ENCODE measurements at regions not wholly inside any gene's neighbourhood (a gene's known extent, or its start where the extent isn't known, plus 50 kb on each side); places are given as distances from the start of the nearest gene placed in this dataset.

GRCh38 chr18:37662546-37663339 lies 97.1 kb upstream of the CELF4 start:
- DNase-seq (ENCODE audit: extremely low read depth, low read depth, low spot score) = no peak

- no peak for DNase-seq (ENCODE audit: extremely low read depth, low read depth, low spot score)
Measured at GRCh38 chr18:37662099-37662498, 96.5 kb upstream of the CELF4 start.

- no peak for DNase-seq (ENCODE audit: extremely low read depth, low read depth, low spot score)
Measured at GRCh38 chr18:37661478-37661877, 95.9 kb upstream of the CELF4 start.

- DNase-seq (ENCODE audit: extremely low read depth, low read depth, low spot score) = no peak
Measured at GRCh38 chr18:37661061-37661460, 95.5 kb upstream of the CELF4 start.

- DNase-seq (ENCODE audit: extremely low read depth, low read depth, low spot score) = no peak
Measured at GRCh38 chr18:37660658-37661057, 95.1 kb upstream of the CELF4 start.

- DNase-seq (ENCODE audit: extremely low read depth, low read depth, low spot score) = no peak
Measured at GRCh38 chr18:37659906-37660305, 94.3 kb upstream of the CELF4 start.

- no peak for DNase-seq (ENCODE audit: extremely low read depth, low read depth, low spot score)
Measured at GRCh38 chr18:37658894-37659293, 93.3 kb upstream of the CELF4 start.

- no peak for DNase-seq (ENCODE audit: extremely low read depth, low read depth, low spot score)
Measured at GRCh38 chr18:37657493-37657892, 91.9 kb upstream of the CELF4 start.

- DNase-seq (ENCODE audit: extremely low read depth, low read depth, low spot score) = no peak
Measured at GRCh38 chr18:37654731-37655369, 89.3 kb upstream of the CELF4 start.

- DNase-seq (ENCODE audit: extremely low read depth, low read depth, low spot score) = no peak
Measured at GRCh38 chr18:37654034-37654433, 88.4 kb upstream of the CELF4 start.

GRCh38 chr18:37653618-37654017 lies 88.0 kb upstream of the CELF4 start:
- no peak for DNase-seq (ENCODE audit: extremely low read depth, low read depth, low spot score)

- DNase-seq (ENCODE audit: extremely low read depth, low read depth, low spot score) = no peak
Measured at GRCh38 chr18:37649930-37650329, 84.3 kb upstream of the CELF4 start.

GRCh38 chr18:37649416-37649815 lies 83.8 kb upstream of the CELF4 start:
- DNase-seq (ENCODE audit: extremely low read depth, low read depth, low spot score) = no peak

GRCh38 chr18:37641573-37641972 lies 76.0 kb upstream of the CELF4 start:
- DNase-seq (ENCODE audit: extremely low read depth, low read depth, low spot score) = no peak

GRCh38 chr18:37640504-37640903 lies 74.9 kb upstream of the CELF4 start:
- no peak for DNase-seq (ENCODE audit: extremely low read depth, low read depth, low spot score)

GRCh38 chr18:37639846-37640245 lies 74.2 kb upstream of the CELF4 start:
- DNase-seq (ENCODE audit: extremely low read depth, low read depth, low spot score) = no peak

- DNase-seq (ENCODE audit: extremely low read depth, low read depth, low spot score) = no peak
Measured at GRCh38 chr18:37637478-37637850, 71.9 kb upstream of the CELF4 start.

GRCh38 chr18:37636831-37637477 lies 71.4 kb upstream of the CELF4 start:
- DNase-seq (ENCODE audit: extremely low read depth, low read depth, low spot score) = no peak

GRCh38 chr18:37634516-37634915 lies 68.9 kb upstream of the CELF4 start:
- no peak for DNase-seq (ENCODE audit: extremely low read depth, low read depth, low spot score)

- DNase-seq (ENCODE audit: extremely low read depth, low read depth, low spot score) = no peak
Measured at GRCh38 chr18:37631422-37631821, 65.8 kb upstream of the CELF4 start.

GRCh38 chr18:37630334-37630733 lies 64.7 kb upstream of the CELF4 start:
- no peak for DNase-seq (ENCODE audit: extremely low read depth, low read depth, low spot score)

Data from glomerular endothelial cell (primary cell).